HG02763 (cell line): ENCODE measurements at regions not wholly inside any gene's neighbourhood (a gene's known extent, or its start where the extent isn't known, plus 50 kb on each side); places are given as distances from the start of the nearest gene placed in this dataset.

Experiments used
- ATAC-seq: cut with Tn5 transposase; IDR thresholded peaks from one replicate; pipeline ENCODE4 v1.9.1; 2021; ENCODE audit warnings: mild to moderate bottlenecking, moderate library complexity; ENCODE audit not compliant: unreplicated experiment

GRCh38 chr4:145347684-145348083 is 134.0 kb upstream of the SMAD1 start:
- ATAC-seq = no peak

GRCh38 chr4:145346081-145346480 is 135.6 kb upstream of the SMAD1 start:
- ATAC-seq = no peak

GRCh38 chr4:145345401-145345800 is 136.3 kb upstream of the SMAD1 start:
- no peak for ATAC-seq

- no peak for ATAC-seq
Measured at GRCh38 chr4:145341381-145341780, 140.3 kb upstream of the SMAD1 start.

- ATAC-seq = no peak
Measured at GRCh38 chr4:145340071-145340675, 141.5 kb upstream of the SMAD1 start.

- ATAC-seq = no peak
Measured at GRCh38 chr4:145339075-145339725, 142.5 kb upstream of the SMAD1 start.

- no peak for ATAC-seq
Measured at GRCh38 chr4:145338568-145338967, 143.1 kb upstream of the SMAD1 start.

- ATAC-seq = no peak
Measured at GRCh38 chr4:145337391-145337790, 144.3 kb upstream of the SMAD1 start.

- no peak for ATAC-seq
Measured at GRCh38 chr4:145333786-145334185, 147.9 kb upstream of the SMAD1 start.

- no peak for ATAC-seq
Measured at GRCh38 chr4:145326491-145326890, 146.1 kb upstream of the OTUD4 start.

- ATAC-seq = no peak
Measured at GRCh38 chr4:145324161-145324560, 143.8 kb upstream of the OTUD4 start.

- no peak for ATAC-seq
Measured at GRCh38 chr4:145320294-145320693, 139.9 kb upstream of the OTUD4 start.

GRCh38 chr4:145319751-145320150 is 139.4 kb upstream of the OTUD4 start:
- no peak for ATAC-seq

GRCh38 chr4:145316897-145317574 is 136.6 kb upstream of the OTUD4 start:
- no peak for ATAC-seq

- no peak for ATAC-seq
Measured at GRCh38 chr4:145315811-145316225, 135.4 kb upstream of the OTUD4 start.

- ATAC-seq = no peak
Measured at GRCh38 chr4:145308598-145308997, 128.2 kb upstream of the OTUD4 start.

GRCh38 chr4:145307763-145308430 is 127.5 kb upstream of the OTUD4 start:
- no peak for ATAC-seq

- no peak for ATAC-seq
Measured at GRCh38 chr4:145307120-145307519, 126.7 kb upstream of the OTUD4 start.

- ATAC-seq = no peak
Measured at GRCh38 chr4:145302725-145303124, 122.3 kb upstream of the OTUD4 start.

- no peak for ATAC-seq
Measured at GRCh38 chr4:145301386-145302080, 121.1 kb upstream of the OTUD4 start.
